Neutrophil (primary cell): ENCODE measurements at regions not wholly inside any gene's neighbourhood (a gene's known extent, or its start where the extent isn't known, plus 50 kb on each side); places are given as distances from the start of the nearest gene placed in this dataset.

Experiments used
- H3K27ac ChIP-seq: fragments of 200-600 bp; sonication (generic); 2 replicates; pipeline ENCODE4 v1.5.1; 2016; ENCODE audit warnings: mild to moderate bottlenecking, moderate library complexity
- H3K27me3 ChIP-seq: fragments of 200-600 bp; sonication (generic); 2 replicates; pipeline ENCODE4 v1.6.0; 2016; ENCODE audit warnings: mild to moderate bottlenecking
- H3K36me3 ChIP-seq: fragments of 200-600 bp; sonication (generic); 2 replicates; pipeline ENCODE4 v1.5.1; 2017
- H3K4me1 ChIP-seq, 2 experiments: fragments of 200-600 bp in 1 of 2; sonication (generic) in 1 of 2; 1 replicate in 1 of 2; 2 replicates in 1 of 2; pipeline versions ENCODE4 v1.5.1 to v1.6.1; 2013 to 2016; ENCODE audit warnings: low read depth in 1 of 2, low read length in 1 of 2, mild to moderate bottlenecking in 1 of 2, moderate library complexity in 1 of 2; ENCODE audit not compliant: control insufficient read depth in 1 of 2, insufficient read depth in 1 of 2
- H3K4me3 ChIP-seq, 2 experiments: fragments of 200-600 bp in 1 of 2; sonication (generic) in 1 of 2; 1 replicate in 1 of 2; 2 replicates in 1 of 2; pipeline ENCODE4 v1.5.1; 2013 to 2016; ENCODE audit warnings: low read depth in 1 of 2, low read length in 1 of 2, mild to moderate bottlenecking in 1 of 2, moderate library complexity in 1 of 2
- H3K9me3 ChIP-seq: fragments of 200-600 bp; sonication (generic); 2 replicates; pipeline ENCODE4 v1.5.1; 2016
- TF ChIP-seq, protein P1 (sequence below): fragments of 200-600 bp; sonication (generic); IDR thresholded peaks from 2 replicates; pipeline ENCODE4 v1.5.1; 2016; ENCODE audit warnings: antibody characterized with exemption

DNA sequence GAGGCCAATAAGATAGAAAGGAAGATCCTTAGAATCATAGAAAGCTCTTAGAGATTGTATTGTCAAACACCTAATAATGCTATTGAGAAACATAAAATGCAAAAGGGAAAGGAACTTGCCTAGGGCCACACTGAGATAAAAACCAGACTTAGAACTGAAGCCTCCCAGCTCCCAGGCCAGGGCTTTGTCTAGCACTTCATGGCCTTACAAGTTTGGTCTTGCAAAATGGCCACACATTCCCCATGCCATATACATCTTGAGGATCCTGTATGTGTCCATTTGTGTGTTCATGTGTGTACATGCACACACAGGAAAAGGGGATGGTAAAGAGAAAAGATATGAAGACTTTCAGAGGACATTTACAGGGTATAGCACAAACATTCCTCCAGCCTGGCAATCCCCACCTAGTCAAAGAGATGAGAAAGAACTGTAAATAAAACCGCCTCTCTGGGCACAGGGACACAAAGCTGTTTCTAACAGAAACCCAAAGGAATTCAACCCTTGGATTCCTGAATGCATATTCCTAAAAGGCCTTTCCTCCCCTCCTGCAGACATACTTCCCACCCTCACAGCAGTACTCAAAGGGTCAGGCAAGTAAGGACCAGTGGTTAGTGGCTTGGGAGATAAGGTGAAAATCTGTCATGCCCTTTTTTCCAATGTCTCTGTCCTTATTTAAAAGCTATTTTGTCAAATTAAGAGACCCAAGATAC is 99.7 kb upstream of the KLHL29 start:
- TF ChIP-seq, protein P1, sequence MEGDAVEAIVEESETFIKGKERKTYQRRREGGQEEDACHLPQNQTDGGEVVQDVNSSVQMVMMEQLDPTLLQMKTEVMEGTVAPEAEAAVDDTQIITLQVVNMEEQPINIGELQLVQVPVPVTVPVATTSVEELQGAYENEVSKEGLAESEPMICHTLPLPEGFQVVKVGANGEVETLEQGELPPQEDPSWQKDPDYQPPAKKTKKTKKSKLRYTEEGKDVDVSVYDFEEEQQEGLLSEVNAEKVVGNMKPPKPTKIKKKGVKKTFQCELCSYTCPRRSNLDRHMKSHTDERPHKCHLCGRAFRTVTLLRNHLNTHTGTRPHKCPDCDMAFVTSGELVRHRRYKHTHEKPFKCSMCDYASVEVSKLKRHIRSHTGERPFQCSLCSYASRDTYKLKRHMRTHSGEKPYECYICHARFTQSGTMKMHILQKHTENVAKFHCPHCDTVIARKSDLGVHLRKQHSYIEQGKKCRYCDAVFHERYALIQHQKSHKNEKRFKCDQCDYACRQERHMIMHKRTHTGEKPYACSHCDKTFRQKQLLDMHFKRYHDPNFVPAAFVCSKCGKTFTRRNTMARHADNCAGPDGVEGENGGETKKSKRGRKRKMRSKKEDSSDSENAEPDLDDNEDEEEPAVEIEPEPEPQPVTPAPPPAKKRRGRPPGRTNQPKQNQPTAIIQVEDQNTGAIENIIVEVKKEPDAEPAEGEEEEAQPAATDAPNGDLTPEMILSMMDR, result no peak
- no peaks in the 10 kb centered on the region for H3K4me1 ChIP-seq
- no peak overlapping the region for H3K27ac ChIP-seq
- H3K36me3 ChIP-seq, result no peaks in the 10 kb centered on the region
- H3K4me3 ChIP-seq, result no peak overlapping the region
- H3K9me3 ChIP-seq, result no peaks in the 10 kb centered on the region
- H3K27me3 ChIP-seq, result no peaks in the 10 kb centered on the region

DNA sequence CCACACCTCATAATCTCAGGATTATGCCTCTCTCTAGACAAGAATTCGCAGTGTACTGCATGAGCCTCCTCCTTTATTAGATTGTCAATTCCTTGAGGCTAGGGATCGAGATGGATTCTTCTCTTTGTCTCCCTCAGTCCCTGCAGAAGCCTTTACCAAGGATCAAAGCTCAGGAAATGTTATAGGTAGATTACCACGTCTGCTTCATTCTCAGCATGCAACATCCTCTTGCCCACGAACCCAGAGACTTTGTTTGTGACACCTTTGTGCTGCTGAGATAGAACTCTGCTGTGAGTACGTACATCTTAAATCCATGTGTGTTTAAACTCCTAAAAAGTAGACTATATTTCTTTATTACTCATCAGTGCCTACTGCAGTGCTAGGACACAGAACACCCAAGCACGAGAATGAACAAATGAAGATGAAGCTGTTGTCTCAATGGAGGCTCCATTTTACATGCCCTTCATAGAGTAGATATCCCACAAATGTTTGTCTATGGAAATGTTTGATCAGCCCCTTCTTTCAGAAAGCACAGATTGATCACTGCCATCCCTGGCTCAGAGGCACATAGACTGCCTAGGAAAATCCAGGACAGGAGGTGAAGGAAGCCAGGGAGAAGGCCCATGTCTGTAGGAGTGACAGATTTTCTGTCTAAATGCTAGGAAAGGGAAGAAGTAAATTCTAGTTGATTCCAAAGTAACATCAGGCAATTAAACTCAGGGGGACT is 98.8 kb upstream of the KLHL29 start:
- Histone ChIP-seq H3K27ac (no peak overlapping the region), H3K4me1 (no peaks in the 10 kb centered on the region), H3K4me3 (no peak overlapping the region), H3K36me3 (no peaks in the 10 kb centered on the region), H3K9me3 (no peaks in the 10 kb centered on the region), H3K27me3 (no peaks in the 10 kb centered on the region)
- TF ChIP-seq, protein P1, result no peak

DNA sequence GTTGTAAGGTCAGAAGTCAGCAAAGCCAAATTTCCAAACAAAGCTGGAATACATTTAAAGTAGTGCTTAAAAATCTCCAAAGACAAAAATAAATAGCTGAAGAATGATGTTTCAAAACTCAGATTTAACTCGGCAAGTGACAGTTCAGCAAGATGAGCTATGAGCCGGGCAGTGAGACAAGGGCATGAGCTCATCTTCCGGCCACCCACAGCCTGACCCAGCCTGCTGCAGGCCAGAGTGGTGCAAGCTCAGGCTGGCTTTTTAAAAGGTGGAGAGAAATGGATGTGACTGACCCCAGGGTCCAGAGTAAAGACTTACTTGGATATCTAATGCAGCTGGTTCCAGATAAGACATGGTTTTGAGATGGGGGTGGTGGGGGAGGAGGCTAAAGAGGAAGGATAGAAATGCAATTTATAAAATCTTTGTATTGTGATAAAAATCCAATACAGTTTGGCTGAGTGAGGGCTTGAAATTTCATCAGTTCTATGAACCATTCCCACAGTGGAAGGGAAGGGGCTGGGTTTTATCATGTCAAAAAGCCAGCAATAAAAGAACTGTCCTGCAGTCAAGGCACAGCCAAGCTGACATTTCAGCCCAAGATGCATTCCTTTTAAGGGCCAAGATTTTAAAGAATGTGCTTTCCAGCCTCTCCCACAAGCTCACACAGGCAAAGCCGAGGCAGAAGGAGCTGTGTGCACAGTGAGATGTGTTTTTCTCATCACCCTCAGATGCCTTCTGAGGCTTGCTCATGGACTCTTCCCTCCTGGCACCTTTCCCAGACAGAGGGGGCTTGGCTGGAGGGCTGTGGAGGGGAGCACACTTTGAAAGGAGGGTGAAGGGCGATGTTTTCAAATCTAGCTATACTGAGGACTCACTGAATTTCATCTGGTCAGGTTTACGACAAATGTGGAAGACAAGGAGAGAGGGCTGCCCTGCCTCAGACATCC is 97.9 kb upstream of the KLHL29 start:
- Histone ChIP-seq H3K4me1 (no peaks in the 10 kb centered on the region), H3K27ac (no peak overlapping the region), H3K4me3 (no peak overlapping the region), H3K27me3 (no peaks in the 10 kb centered on the region), H3K36me3 (no peaks in the 10 kb centered on the region), H3K9me3 (no peaks in the 10 kb centered on the region)
- TF ChIP-seq, protein P1, result no peak

DNA sequence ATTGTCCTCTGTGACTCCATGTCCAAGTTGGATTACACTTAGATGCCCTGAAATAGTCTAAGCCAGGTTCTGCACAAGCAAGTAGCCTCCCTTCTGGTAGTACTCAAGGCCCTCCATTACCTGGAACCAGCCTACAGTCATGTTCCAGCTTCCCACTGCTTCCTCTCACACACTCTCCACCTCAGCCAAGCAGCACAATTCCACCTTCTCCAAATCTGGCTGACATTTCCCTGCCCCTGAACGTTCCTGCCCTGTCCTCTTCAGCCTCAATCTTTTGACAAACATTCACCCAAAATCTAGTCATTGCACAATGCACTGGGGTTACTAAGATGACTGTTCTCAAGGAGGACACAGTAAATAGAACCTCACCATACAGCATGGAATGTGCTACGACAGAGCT is 95.3 kb upstream of the KLHL29 start:
- TF ChIP-seq, protein P1, result no peak
- Histone ChIP-seq H3K36me3 (no peaks in the 10 kb centered on the region), H3K4me3 (no peak overlapping the region), H3K9me3 (no peaks in the 10 kb centered on the region), H3K27me3 (peaks cover 6% of the 10 kb centered on the region), H3K27ac (no peak overlapping the region), H3K4me1 (no peaks in the 10 kb centered on the region)

DNA sequence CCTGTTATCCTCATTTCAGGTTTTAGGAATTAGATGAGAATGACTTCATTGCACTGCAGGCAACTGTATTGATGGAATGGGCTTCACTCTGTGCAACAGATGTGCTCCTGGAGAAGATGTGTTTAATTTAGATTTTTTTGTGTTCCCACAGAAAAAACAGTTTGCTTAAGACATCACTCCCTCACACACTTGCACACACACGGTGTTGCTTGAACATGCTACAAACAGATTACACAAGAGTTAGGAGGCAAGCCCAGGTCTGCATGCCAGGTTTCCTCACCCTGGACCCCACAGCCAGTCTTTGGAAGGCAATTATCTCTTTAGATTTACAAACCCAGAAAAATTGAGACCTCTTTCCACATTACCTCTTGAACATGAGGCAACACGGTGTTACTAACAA is 93.7 kb upstream of the KLHL29 start:
- no peaks in the 10 kb centered on the region for H3K9me3 ChIP-seq
- TF ChIP-seq, protein P1, result no peak
- no peaks in the 10 kb centered on the region for H3K4me1 ChIP-seq
- no peak overlapping the region for H3K27ac ChIP-seq
- no peak overlapping the region for H3K4me3 ChIP-seq
- H3K27me3 ChIP-seq, result peaks cover 6% of the 10 kb centered on the region
- H3K36me3 ChIP-seq, result no peaks in the 10 kb centered on the region
